ENCODE measurements at regions not wholly inside any gene's neighbourhood (a gene's known extent, or its start where the extent isn't known, plus 50 kb on each side); places are given as distances from the start of the nearest gene placed in this dataset.
A peak's percentile ranks its signal among the peaks of the same experiment; 100 is the strongest.

DNA sequence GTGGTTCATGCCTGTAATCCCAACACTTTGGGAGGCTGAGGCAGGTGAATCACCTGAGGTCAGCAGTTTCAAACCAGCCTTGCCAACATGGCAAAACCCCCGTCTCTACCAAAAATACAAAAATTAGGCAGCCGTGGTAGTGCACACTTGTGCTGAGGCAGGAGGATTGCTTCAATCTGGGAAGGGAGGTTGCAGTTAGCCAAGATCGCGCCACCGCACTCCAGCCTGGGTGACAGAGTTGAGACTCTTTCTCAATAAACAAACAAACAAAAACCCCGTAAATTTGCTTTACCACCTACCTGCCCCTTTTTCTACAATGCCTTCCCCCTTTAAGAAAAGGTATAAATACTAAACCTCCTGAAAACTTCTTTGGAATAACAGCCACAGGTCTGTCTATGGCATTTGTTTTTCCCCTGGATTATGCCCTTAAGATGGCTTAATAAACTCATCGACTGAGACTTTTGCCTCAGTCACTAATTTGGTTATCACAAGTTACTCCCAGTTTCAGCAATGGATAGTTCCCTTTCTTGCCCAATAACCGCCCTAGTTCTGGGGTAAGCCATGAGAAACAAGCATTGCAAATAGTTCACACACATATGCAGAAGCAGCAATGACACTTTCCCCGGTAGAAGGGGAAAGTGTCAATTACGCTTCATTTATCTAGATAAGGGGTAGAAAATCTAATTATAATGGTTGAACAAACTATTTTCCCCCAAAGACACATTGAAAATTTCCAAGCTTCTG lies 52.8 kb upstream of the SVIL start:
- TF ChIP-seq CTCF (IDR thresholded peaks at IDR 0.05; ENCODE audit: low read depth, low read length, missing input control) (no peak), SP1 (IDR thresholded peaks at IDR 0.05) (no peak), NR2F2 (IDR thresholded peaks at IDR 0.05) (no peak), MAX (IDR thresholded peaks at IDR 0.05) (no peak), JUND (IDR thresholded peaks at IDR 0.05) (no peak), REST (IDR thresholded peaks at IDR 0.05) (peak; percentile 96)
- TF ChIP-seq, protein P1, sequence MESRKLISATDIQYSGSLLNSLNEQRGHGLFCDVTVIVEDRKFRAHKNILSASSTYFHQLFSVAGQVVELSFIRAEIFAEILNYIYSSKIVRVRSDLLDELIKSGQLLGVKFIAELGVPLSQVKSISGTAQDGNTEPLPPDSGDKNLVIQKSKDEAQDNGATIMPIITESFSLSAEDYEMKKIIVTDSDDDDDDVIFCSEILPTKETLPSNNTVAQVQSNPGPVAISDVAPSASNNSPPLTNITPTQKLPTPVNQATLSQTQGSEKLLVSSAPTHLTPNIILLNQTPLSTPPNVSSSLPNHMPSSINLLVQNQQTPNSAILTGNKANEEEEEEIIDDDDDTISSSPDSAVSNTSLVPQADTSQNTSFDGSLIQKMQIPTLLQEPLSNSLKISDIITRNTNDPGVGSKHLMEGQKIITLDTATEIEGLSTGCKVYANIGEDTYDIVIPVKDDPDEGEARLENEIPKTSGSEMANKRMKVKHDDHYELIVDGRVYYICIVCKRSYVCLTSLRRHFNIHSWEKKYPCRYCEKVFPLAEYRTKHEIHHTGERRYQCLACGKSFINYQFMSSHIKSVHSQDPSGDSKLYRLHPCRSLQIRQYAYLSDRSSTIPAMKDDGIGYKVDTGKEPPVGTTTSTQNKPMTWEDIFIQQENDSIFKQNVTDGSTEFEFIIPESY (IDR thresholded peaks at IDR 0.05), result no peak
- TF ChIP-seq, protein P2, sequence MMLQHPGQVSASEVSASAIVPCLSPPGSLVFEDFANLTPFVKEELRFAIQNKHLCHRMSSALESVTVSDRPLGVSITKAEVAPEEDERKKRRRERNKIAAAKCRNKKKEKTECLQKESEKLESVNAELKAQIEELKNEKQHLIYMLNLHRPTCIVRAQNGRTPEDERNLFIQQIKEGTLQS (IDR thresholded peaks at IDR 0.05), result no peak
